ENCODE measurements at regions not wholly inside any gene's neighbourhood (a gene's known extent, or its start where the extent isn't known, plus 50 kb on each side); places are given as distances from the start of the nearest gene placed in this dataset.

DNA sequence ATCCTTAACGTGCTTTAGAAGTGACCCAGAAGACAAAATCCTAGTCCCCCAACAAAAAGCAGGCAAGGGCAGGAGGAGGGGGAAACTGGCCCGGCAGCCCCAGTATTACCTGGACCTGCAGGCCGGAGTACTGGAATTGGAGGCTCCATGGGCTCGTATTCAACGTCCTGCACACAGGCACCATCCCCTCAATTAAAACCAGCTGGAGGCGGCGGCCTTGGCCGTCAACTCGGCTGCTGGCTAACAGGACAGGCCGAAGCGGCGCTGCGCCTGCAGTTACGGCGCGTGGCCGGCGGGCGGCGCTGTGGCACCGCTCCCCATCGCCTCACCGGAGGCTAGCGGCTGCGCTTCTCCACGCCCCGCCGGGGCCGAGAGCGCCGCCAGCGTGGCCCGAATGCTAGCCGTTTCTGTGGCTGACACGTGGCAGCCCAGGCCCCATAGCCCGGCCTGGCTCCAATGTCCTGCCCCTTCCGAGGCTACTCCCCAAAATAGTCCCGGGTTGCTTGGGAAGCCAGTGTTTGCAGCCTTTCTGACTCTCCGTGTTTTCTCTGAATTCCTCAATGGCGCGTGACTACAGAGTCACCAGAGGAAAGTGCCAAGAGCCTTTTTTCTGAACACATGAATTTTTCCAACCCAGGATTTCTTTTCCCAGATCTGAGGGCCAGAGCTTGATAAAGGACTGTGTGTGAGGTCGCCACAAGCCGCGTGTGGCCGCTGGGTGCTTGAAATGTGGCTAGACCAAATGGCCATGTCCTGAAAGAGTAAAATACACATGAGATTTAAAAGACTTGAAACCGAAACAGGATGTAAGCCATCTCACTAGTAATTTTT is 82.5 kb downstream of the HHIPL2 start:
- Histone ChIP-seq H3K9ac (ENCODE audit: low read length) (peak overlapping the region; percentile 55), H3K9me3 (ENCODE audit: low read length) (no peaks in the 10 kb centered on the region), H3F3A (ENCODE audit: insufficient read depth, low read length, poor library complexity, severe bottlenecking) (no peaks in the 10 kb centered on the region), H4K20me1 (ENCODE audit: insufficient read depth) (no peaks in the 10 kb centered on the region), H3K4me2 (ENCODE audit: low read length) (peak overlapping the region; percentile 66), H3K27me3 (ENCODE audit: insufficient read depth, low read depth, low read length) (peaks cover 5% of the 10 kb centered on the region), H3K4me3 (ENCODE audit: low read length) (peak overlapping the region; percentile 67), H3K79me2 (replicated peaks; ENCODE audit: insufficient read depth, low read length) (no peaks in the 10 kb centered on the region), H3K9me2 (ENCODE audit: insufficient read depth, low read length) (no peaks in the 10 kb centered on the region), H2AFZ (ENCODE audit: low read depth, low read length) (no peak overlapping the region), H3K36me3 (ENCODE audit: insufficient read depth, low read length) (no peaks in the 10 kb centered on the region), H3K27ac (ENCODE audit: low read length) (peak overlapping the region; percentile 25)
- TF ChIP-seq EP300 (conservative IDR thresholded peaks at IDR 0.05; ENCODE audit: poor library complexity, severe bottlenecking) (no peak), TAF1 (IDR thresholded peaks at IDR 0.05; ENCODE audit: low read depth) (peak; percentile 23), EZH2 (IDR thresholded peaks at IDR 0.05; ENCODE audit: borderline replicate concordance, insufficient read depth, low read length, poor library complexity, severe bottlenecking) (no peak), RAD21 (conservative IDR thresholded peaks at IDR 0.05) (peak; percentile 92), MXI1 (conservative IDR thresholded peaks at IDR 0.05; ENCODE audit: poor library complexity, severe bottlenecking) (peak; percentile 96), REST (IDR thresholded peaks at IDR 0.05; ENCODE audit: borderline replicate concordance) (no peak), SMC3 (conservative IDR thresholded peaks at IDR 0.05; ENCODE audit: poor library complexity) (peak; percentile 88)
- TF ChIP-seq, protein P1, sequence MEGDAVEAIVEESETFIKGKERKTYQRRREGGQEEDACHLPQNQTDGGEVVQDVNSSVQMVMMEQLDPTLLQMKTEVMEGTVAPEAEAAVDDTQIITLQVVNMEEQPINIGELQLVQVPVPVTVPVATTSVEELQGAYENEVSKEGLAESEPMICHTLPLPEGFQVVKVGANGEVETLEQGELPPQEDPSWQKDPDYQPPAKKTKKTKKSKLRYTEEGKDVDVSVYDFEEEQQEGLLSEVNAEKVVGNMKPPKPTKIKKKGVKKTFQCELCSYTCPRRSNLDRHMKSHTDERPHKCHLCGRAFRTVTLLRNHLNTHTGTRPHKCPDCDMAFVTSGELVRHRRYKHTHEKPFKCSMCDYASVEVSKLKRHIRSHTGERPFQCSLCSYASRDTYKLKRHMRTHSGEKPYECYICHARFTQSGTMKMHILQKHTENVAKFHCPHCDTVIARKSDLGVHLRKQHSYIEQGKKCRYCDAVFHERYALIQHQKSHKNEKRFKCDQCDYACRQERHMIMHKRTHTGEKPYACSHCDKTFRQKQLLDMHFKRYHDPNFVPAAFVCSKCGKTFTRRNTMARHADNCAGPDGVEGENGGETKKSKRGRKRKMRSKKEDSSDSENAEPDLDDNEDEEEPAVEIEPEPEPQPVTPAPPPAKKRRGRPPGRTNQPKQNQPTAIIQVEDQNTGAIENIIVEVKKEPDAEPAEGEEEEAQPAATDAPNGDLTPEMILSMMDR (IDR thresholded peaks at IDR 0.05; ENCODE audit: poor library complexity, severe bottlenecking): peak; percentile 99

DNA sequence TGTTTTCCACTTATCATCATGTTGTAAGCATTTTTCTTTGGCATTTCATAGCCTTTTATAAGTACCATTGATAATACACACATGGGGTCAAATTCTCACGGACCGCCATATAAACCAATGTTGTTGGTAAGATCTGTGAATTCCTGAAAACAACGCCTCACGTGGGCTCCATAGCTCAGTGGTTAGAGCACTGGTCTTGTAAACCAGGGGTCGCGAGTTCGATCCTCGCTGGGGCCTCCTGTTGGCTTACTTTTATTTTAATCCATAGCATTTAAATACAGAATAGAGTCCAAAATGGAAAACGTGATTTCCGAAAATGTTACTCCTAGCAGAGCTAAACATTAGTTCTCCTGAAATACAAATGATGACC is 83.1 kb downstream of the HHIPL2 start:
- Histone ChIP-seq H3K9ac (ENCODE audit: low read length) (peak overlapping the region; percentile 55), H3K27me3 (ENCODE audit: insufficient read depth, low read depth, low read length) (peaks cover 5% of the 10 kb centered on the region), H3K27ac (ENCODE audit: low read length) (no peak overlapping the region), H3K79me2 (replicated peaks; ENCODE audit: insufficient read depth, low read length) (no peaks in the 10 kb centered on the region), H3F3A (ENCODE audit: insufficient read depth, low read length, poor library complexity, severe bottlenecking) (no peaks in the 10 kb centered on the region), H4K20me1 (ENCODE audit: insufficient read depth) (no peaks in the 10 kb centered on the region), H3K36me3 (ENCODE audit: insufficient read depth, low read length) (no peaks in the 10 kb centered on the region), H3K4me3 (ENCODE audit: low read length) (peak overlapping the region; percentile 67), H3K4me2 (ENCODE audit: low read length) (peak overlapping the region; percentile 15), H3K9me2 (ENCODE audit: insufficient read depth, low read length) (no peaks in the 10 kb centered on the region), H3K9me3 (ENCODE audit: low read length) (no peaks in the 10 kb centered on the region), H2AFZ (ENCODE audit: low read depth, low read length) (no peak overlapping the region)
- TF ChIP-seq, protein P1 (IDR thresholded peaks at IDR 0.05; ENCODE audit: poor library complexity, severe bottlenecking): no peak
- TF ChIP-seq EP300 (conservative IDR thresholded peaks at IDR 0.05; ENCODE audit: poor library complexity, severe bottlenecking) (no peak), TAF1 (IDR thresholded peaks at IDR 0.05; ENCODE audit: low read depth) (no peak)

Data from neural cell (in vitro differentiated cells).